Stimulated activated effector memory CD8-positive, alpha-beta T cell treated with anti-CD3 and anti-CD28 coated beads, Interleukin-12 subunit alpha, Interleukin-12 subunit beta, amount 100 ng/mL, for 72 hours (primary cell): ENCODE measurements at regions not wholly inside any gene's neighbourhood (a gene's known extent, or its start where the extent isn't known, plus 50 kb on each side); places are given as distances from the start of the nearest gene placed in this dataset.

Experiments used
- ATAC-seq: fragments of 150-1000 bp; cut with Tn5 transposase; 2 replicates; pipeline ENCODE4 v1.10.0; 2021
- DNase-seq, 2 donors: peaks; one replicate each; pipeline ENCODE4 v3.0.0; 2021 to 2022; ENCODE audit warnings: low spot score in 2 of 2
- H3K27ac Mint-ChIP-seq: one replicate; pipeline ENCODE4 v1.8.0; 2022; ENCODE audit warnings: mild to moderate bottlenecking, mixed read lengths
- H3K36me3 Mint-ChIP-seq: one replicate; pipeline ENCODE4 v1.8.0; 2022; ENCODE audit warnings: mild to moderate bottlenecking, mixed read lengths
- H3K4me1 Mint-ChIP-seq: one replicate; pipeline ENCODE4 v1.8.0; 2022; ENCODE audit warnings: mixed read lengths
- H3K4me3 Mint-ChIP-seq: one replicate; pipeline ENCODE4 v1.8.0; 2022; ENCODE audit warnings: mild to moderate bottlenecking, mixed read lengths
- H3K9me3 Mint-ChIP-seq: one replicate; pipeline ENCODE4 v1.8.0; 2022; ENCODE audit warnings: mixed read lengths

- H3K4me1 Mint-ChIP-seq: no peaks in the 10 kb centered on the region
These were observed 94.7 kb upstream of the SLC66A3 start for GRCh38 chr2:11060376-11061169.

GRCh38 chr2:11065833-11066485 lies 89.3 kb upstream of the SLC66A3 start:
- no peak for ATAC-seq
- H3K27ac Mint-ChIP-seq: no peak overlapping the region
- no peak overlapping the region for H3K4me3 Mint-ChIP-seq
- H3K9me3 Mint-ChIP-seq: peaks cover 4% of the 10 kb centered on the region
- no peaks in the 10 kb centered on the region for H3K36me3 Mint-ChIP-seq
- H3K4me1 Mint-ChIP-seq: peaks cover 3% of the 10 kb centered on the region
- DNase-seq: no peak

More at GRCh38 chr2:11060376-11061169, 94.7 kb upstream of the SLC66A3 start:
- H3K9me3 Mint-ChIP-seq: peaks cover 17% of the 10 kb centered on the region
- ATAC-seq (no peak), DNase-seq (no peak)
- H3K4me3 Mint-ChIP-seq: no peak overlapping the region
- no peaks in the 10 kb centered on the region for H3K36me3 Mint-ChIP-seq
- no peak overlapping the region for H3K27ac Mint-ChIP-seq

- DNase-seq (peak in 1 of 2 donors; percentile 30), ATAC-seq (no peak)
- Mint-ChIP-seq H3K9me3 (peaks cover 2% of the 10 kb centered on the region), H3K4me3 (no peak overlapping the region), H3K36me3 (no peaks in the 10 kb centered on the region), H3K4me1 (peaks cover 8% of the 10 kb centered on the region), H3K27ac (no peak overlapping the region)
These were observed 87.8 kb upstream of the SLC66A3 start for GRCh38 chr2:11067221-11068078.

- H3K36me3 Mint-ChIP-seq: no peaks in the 10 kb centered on the region
- H3K4me3 Mint-ChIP-seq: no peak overlapping the region
- ATAC-seq (no peak), DNase-seq (peak in 1 of 2 donors; percentile 28)
- H3K9me3 Mint-ChIP-seq: peaks cover 1% of the 10 kb centered on the region
- peaks cover 15% of the 10 kb centered on the region for H3K4me1 Mint-ChIP-seq
- no peak overlapping the region for H3K27ac Mint-ChIP-seq
These were observed 87.1 kb upstream of the SLC66A3 start for GRCh38 chr2:11068079-11068741.

- Mint-ChIP-seq H3K4me3 (no peak overlapping the region), H3K4me1 (peaks cover 16% of the 10 kb centered on the region), H3K36me3 (no peaks in the 10 kb centered on the region), H3K9me3 (no peaks in the 10 kb centered on the region), H3K27ac (no peak overlapping the region)
- DNase-seq (peak in 1 of 2 donors; percentile 15), ATAC-seq (no peak)
These were observed 86.3 kb upstream of the SLC66A3 start for GRCh38 chr2:11068856-11069526.

GRCh38 chr2:11069566-11070185 lies 85.6 kb upstream of the SLC66A3 start:
- Mint-ChIP-seq H3K4me3 (no peak overlapping the region), H3K36me3 (no peaks in the 10 kb centered on the region), H3K27ac (no peak overlapping the region), H3K9me3 (no peaks in the 10 kb centered on the region), H3K4me1 (peaks cover 16% of the 10 kb centered on the region)
- ATAC-seq (no peak), DNase-seq (peak in 1 of 2 donors; percentile 26)

GRCh38 chr2:11071211-11071610 lies 84.1 kb upstream of the SLC66A3 start:
- ATAC-seq: peak; percentile 57

GRCh38 chr2:11071939-11072338 lies 83.3 kb upstream of the SLC66A3 start:
- H3K9me3 Mint-ChIP-seq: no peaks in the 10 kb centered on the region
- no peak for ATAC-seq
- H3K27ac Mint-ChIP-seq: no peak overlapping the region
- DNase-seq: no peak
- H3K36me3 Mint-ChIP-seq: no peaks in the 10 kb centered on the region
- no peak overlapping the region for H3K4me3 Mint-ChIP-seq
- H3K4me1 Mint-ChIP-seq: peaks cover 16% of the 10 kb centered on the region

More at GRCh38 chr2:11071211-11071610, 84.1 kb upstream of the SLC66A3 start:
- H3K9me3 Mint-ChIP-seq: no peaks in the 10 kb centered on the region
- no peak overlapping the region for H3K4me3 Mint-ChIP-seq
- no peak overlapping the region for H3K27ac Mint-ChIP-seq
- H3K36me3 Mint-ChIP-seq: no peaks in the 10 kb centered on the region
- H3K4me1 Mint-ChIP-seq: peaks cover 16% of the 10 kb centered on the region
- DNase-seq: peak in 1 of 2 donors; percentile 43

GRCh38 chr2:11072550-11072949 lies 82.7 kb upstream of the SLC66A3 start:
- Mint-ChIP-seq H3K4me1 (peaks cover 16% of the 10 kb centered on the region), H3K4me3 (no peak overlapping the region), H3K9me3 (no peaks in the 10 kb centered on the region), H3K27ac (no peak overlapping the region), H3K36me3 (no peaks in the 10 kb centered on the region)
- ATAC-seq: no peak
- peak in 1 of 2 donors; percentile 43 for DNase-seq

- Mint-ChIP-seq H3K9me3 (no peaks in the 10 kb centered on the region), H3K27ac (no peak overlapping the region), H3K4me1 (peaks cover 16% of the 10 kb centered on the region), H3K36me3 (no peaks in the 10 kb centered on the region), H3K4me3 (no peak overlapping the region)
- peak in 1 of 2 donors; percentile 49 for DNase-seq
- no peak for ATAC-seq
These were observed 82.0 kb upstream of the SLC66A3 start for GRCh38 chr2:11073251-11073650.

- H3K36me3 Mint-ChIP-seq: no peaks in the 10 kb centered on the region
- no peak overlapping the region for H3K4me3 Mint-ChIP-seq
- peak in 1 of 2 donors; percentile 22 for DNase-seq
- H3K4me1 Mint-ChIP-seq: peaks cover 16% of the 10 kb centered on the region
- ATAC-seq: no peak
- no peaks in the 10 kb centered on the region for H3K9me3 Mint-ChIP-seq
- no peak overlapping the region for H3K27ac Mint-ChIP-seq
These were observed 81.5 kb upstream of the SLC66A3 start for GRCh38 chr2:11073776-11074175.

GRCh38 chr2:11074246-11074820 lies 80.9 kb upstream of the SLC66A3 start:
- Mint-ChIP-seq H3K36me3 (no peaks in the 10 kb centered on the region), H3K4me3 (no peak overlapping the region), H3K27ac (no peak overlapping the region), H3K4me1 (peaks cover 16% of the 10 kb centered on the region), H3K9me3 (no peaks in the 10 kb centered on the region)
- peak in 1 of 2 donors; percentile 33 for DNase-seq
- ATAC-seq: no peak

- Mint-ChIP-seq H3K9me3 (no peaks in the 10 kb centered on the region), H3K27ac (no peak overlapping the region), H3K36me3 (no peaks in the 10 kb centered on the region), H3K4me3 (no peak overlapping the region), H3K4me1 (peaks cover 16% of the 10 kb centered on the region)
- DNase-seq: peak in 1 of 2 donors; percentile 15
- no peak for ATAC-seq
These were observed 80.0 kb upstream of the SLC66A3 start for GRCh38 chr2:11075221-11075620.

GRCh38 chr2:11077411-11077810 lies 77.9 kb upstream of the SLC66A3 start:
- DNase-seq: peak in 1 of 2 donors; percentile 23

More at GRCh38 chr2:11077411-11077810, 77.9 kb upstream of the SLC66A3 start:
- no peaks in the 10 kb centered on the region for H3K9me3 Mint-ChIP-seq
- H3K27ac Mint-ChIP-seq: no peak overlapping the region
- peaks cover 9% of the 10 kb centered on the region for H3K4me1 Mint-ChIP-seq
- no peak for ATAC-seq
- no peaks in the 10 kb centered on the region for H3K36me3 Mint-ChIP-seq
- no peak overlapping the region for H3K4me3 Mint-ChIP-seq
